GM12873 (cell line): ENCODE measurements at regions not wholly inside any gene's neighbourhood (a gene's known extent, or its start where the extent isn't known, plus 50 kb on each side); places are given as distances from the start of the nearest gene placed in this dataset.

Experiments
- CTCF ChIP-seq: IDR thresholded peaks from 2 replicates; pipeline ENCODE4 v1.5.1; 2012; ENCODE audit warnings: low read depth, mild to moderate bottlenecking, moderate library complexity, low read length, control low read depth; ENCODE audit not compliant: insufficient read depth; ENCODE audit errors: missing control alignments

GRCh38 chr2:150165442-150165841 lies 322.0 kb downstream of the RND3 start:
- TF ChIP-seq CTCF, result no peak

- TF ChIP-seq CTCF, result no peak
These were observed 325.1 kb downstream of the RND3 start for GRCh38 chr2:150162241-150162942.

GRCh38 chr2:150160058-150160457 lies 327.4 kb downstream of the RND3 start:
- no peak for TF ChIP-seq CTCF

- TF ChIP-seq CTCF, result no peak
These were observed 328.2 kb downstream of the RND3 start for GRCh38 chr2:150159300-150159699.

GRCh38 chr2:150156876-150157275 lies 330.6 kb downstream of the RND3 start:
- no peak for TF ChIP-seq CTCF

GRCh38 chr2:150156415-150156814 lies 331.1 kb downstream of the RND3 start:
- TF ChIP-seq CTCF, result no peak

- no peak for TF ChIP-seq CTCF
These were observed 333.1 kb downstream of the RND3 start for GRCh38 chr2:150154308-150154797.
